Tibial nerve (tissue), 4 donors: ENCODE measurements at regions not wholly inside any gene's neighbourhood (a gene's known extent, or its start where the extent isn't known, plus 50 kb on each side); places are given as distances from the start of the nearest gene placed in this dataset.

Experiments
- CTCF ChIP-seq, 5 experiments: fragments of 200-600 bp in 3 of 5; fragments of 450-650 bp in 2 of 5; sonication (generic) in 3 of 5; IDR thresholded peaks; one replicate each; pipeline ENCODE4 v1.5.1; 2016 to 2019; ENCODE audit warnings: antibody characterized with exemption in 5 of 5, mild to moderate bottlenecking in 3 of 5, moderate library complexity in 2 of 5
- EP300 ChIP-seq, 2 donors: sonication (generic); formaldehyde crosslinking; IDR thresholded peaks; one replicate each; pipeline ENCODE4 v1.6.1; 2017; ENCODE audit warnings: antibody characterized with exemption in 2 of 2, mild to moderate bottlenecking in 1 of 2
- POLR2A ChIP-seq, 2 donors: fragments of 450-650 bp; IDR thresholded peaks; one replicate each; pipeline ENCODE4 v1.6.1; 2017; ENCODE audit warnings: antibody characterized with exemption in 2 of 2, mild to moderate bottlenecking in 2 of 2, moderate library complexity in 2 of 2

- no peak for TF ChIP-seq POLR2A (IDR thresholded peaks at IDR 0.05)
- no peak for TF ChIP-seq CTCF (IDR thresholded peaks at IDR 0.05)
- TF ChIP-seq EP300 (IDR thresholded peaks at IDR 0.05): no peak
Observed at GRCh38 chrY:7714426-7714825, 802.9 kb upstream of the AMELY start.
